MCF 10A (cell line): ENCODE measurements at regions not wholly inside any gene's neighbourhood (a gene's known extent, or its start where the extent isn't known, plus 50 kb on each side); places are given as distances from the start of the nearest gene placed in this dataset.

Experiments used
- BruUV-seq: library from RNA; stranded (reverse); fragments of 400-500 nt; replicated peaks from 2 replicates; lab custom pipeline; 2021; lab: Mats Ljungman, UMichigan
- CTCF ChIA-PET: fragments of 300-600 bp; sonication (Branson Sonifier 250); formaldehyde crosslinking; extraction: SDS; loops from one replicate; lab custom pipeline; 2021; ENCODE audit warnings: antibody characterized with exemption, inconsistent platforms; lab: Yijun Ruan, JAX
- POLR2A ChIA-PET: fragments of 300-600, 350-650 bp; sonication (Branson Sonifier 250); formaldehyde crosslinking; extraction: SDS; loops from one replicate; lab custom pipeline; 2020; ENCODE audit warnings: antibody characterized with exemption, inconsistent platforms; lab: Yijun Ruan, JAX
- DNase-seq: peaks from one replicate; pipeline ENCODE4 v3.0.0-alpha.2; 2018; ENCODE audit not compliant: unreplicated experiment
- H3K27ac Mint-ChIP-seq: one replicate; pipeline ENCODE4 v1.8.0; 2022; ENCODE audit warnings: mild to moderate bottlenecking, low read depth, mixed read lengths; ENCODE audit not compliant: unreplicated experiment
- H3K27me3 Mint-ChIP-seq: one replicate; pipeline ENCODE4 v1.8.0; 2022; ENCODE audit warnings: mixed read lengths; ENCODE audit not compliant: insufficient read depth, unreplicated experiment
- H3K36me3 Mint-ChIP-seq: one replicate; pipeline ENCODE4 v1.8.0; 2022; ENCODE audit warnings: mild to moderate bottlenecking, moderate library complexity, mixed read lengths; ENCODE audit not compliant: insufficient read depth, unreplicated experiment
- H3K4me1 Mint-ChIP-seq: one replicate; pipeline ENCODE4 v1.8.0; 2022; ENCODE audit warnings: mixed read lengths; ENCODE audit not compliant: insufficient read depth, unreplicated experiment
- H3K4me3 Mint-ChIP-seq: one replicate; pipeline ENCODE4 v1.8.0; 2022; ENCODE audit warnings: mild to moderate bottlenecking, moderate library complexity, mixed read lengths; ENCODE audit not compliant: unreplicated experiment
- H3K9me3 Mint-ChIP-seq: one replicate; pipeline ENCODE4 v1.8.0; 2022; ENCODE audit warnings: mixed read lengths; ENCODE audit not compliant: unreplicated experiment
- CTCF ChIP-seq: fragments of 200-600 bp; IDR thresholded peaks from one replicate; pipeline ENCODE4 v1.8.0; 2022; ENCODE audit warnings: antibody characterized with exemption, mild to moderate bottlenecking; ENCODE audit not compliant: unreplicated experiment
- intact Hi-C: fragments of 100-400 bp; cut with micrococcal nuclease; formaldehyde crosslinking; loops from 2 replicates; pipeline ENCODE4 v1.14.1; 2022

GRCh38 chr14:39988939-39989338, 556.7 kb upstream of the FBXO33 start:
- intact Hi-C loops, result loop anchor here (1.0 to 10.0 kb wide), 5 partner anchors 291 to 1596 kb away; no protein-coding TSS in a partner anchor
- BruUV-seq, result no TSS peak
- peak; percentile 50 for DNase-seq
- Mint-ChIP-seq H3K27ac (no peak overlapping the region), H3K4me1 (no peaks in the 10 kb centered on the region), H3K9me3 (no peaks in the 10 kb centered on the region), H3K27me3 (no peaks in the 10 kb centered on the region), H3K36me3 (no peaks in the 10 kb centered on the region), H3K4me3 (no peak overlapping the region)
- CTCF ChIA-PET, result interaction anchor here (0.5 to 1.6 kb wide), 5 partner anchors 61 to 1612 kb away, joined by 3 to 10 read pairs (median 4); no protein-coding TSS in a partner anchor
- POLR2A ChIA-PET, result no interaction called here
- TF ChIP-seq CTCF, result peak; percentile 54

- no peak for DNase-seq
- TF ChIP-seq CTCF, result no peak
- H3K36me3 Mint-ChIP-seq, result no peaks in the 10 kb centered on the region
- H3K27ac Mint-ChIP-seq, result no peak overlapping the region
- H3K4me3 Mint-ChIP-seq, result no peak overlapping the region
- peaks cover 36% of the 10 kb centered on the region for H3K27me3 Mint-ChIP-seq
- H3K4me1 Mint-ChIP-seq, result no peaks in the 10 kb centered on the region
- BruUV-seq, result no TSS peak
- intact Hi-C loops, result loop anchor here (10.0 kb wide), 2 partner anchors 430 to 1600 kb away; no protein-coding TSS in a partner anchor
- ChIA-PET POLR2A (no interaction called here), CTCF (no interaction called here)
- no peaks in the 10 kb centered on the region for H3K9me3 Mint-ChIP-seq
Measured at GRCh38 chr14:39984323-39984722, 552.1 kb upstream of the FBXO33 start.

DNA sequence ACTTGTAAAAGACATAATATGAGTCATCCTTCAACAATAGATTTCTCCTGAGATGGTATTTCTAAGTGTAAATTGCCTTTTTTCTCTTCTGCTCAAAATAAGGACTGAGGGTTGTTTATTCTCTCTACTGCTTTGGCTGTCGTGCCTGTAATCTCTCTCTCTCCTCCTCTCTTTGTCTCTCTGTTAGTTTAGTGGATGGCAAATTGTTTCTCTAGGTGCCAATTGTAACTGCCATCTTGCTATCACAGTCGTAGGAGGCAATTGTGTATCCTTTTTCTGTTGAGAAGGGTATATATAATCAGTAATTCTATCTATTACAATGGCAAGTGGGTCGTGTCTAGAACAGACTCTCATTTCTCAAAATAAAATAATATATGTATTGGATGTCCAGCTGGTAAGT, 545.0 kb upstream of the FBXO33 start:
- H3K27me3 Mint-ChIP-seq, result peaks cover 29% of the 10 kb centered on the region
- TF ChIP-seq CTCF, result no peak
- H3K27ac Mint-ChIP-seq, result no peak overlapping the region
- ChIA-PET POLR2A (no interaction called here), CTCF (interaction anchor here (0.6 kb wide), 1 partner anchor 1792 kb away, joined by 3 read pairs; no protein-coding TSS in a partner anchor)
- H3K4me1 Mint-ChIP-seq, result no peaks in the 10 kb centered on the region
- no TSS peak for BruUV-seq
- no peaks in the 10 kb centered on the region for H3K36me3 Mint-ChIP-seq
- no peak for DNase-seq
- intact Hi-C loops, result no loop called here
- H3K4me3 Mint-ChIP-seq, result no peak overlapping the region
- H3K9me3 Mint-ChIP-seq, result no peaks in the 10 kb centered on the region

- no peak for TF ChIP-seq CTCF
- POLR2A ChIA-PET, result no interaction called here
- H3K4me3 Mint-ChIP-seq, result no peak overlapping the region
- CTCF ChIA-PET, result no interaction called here
- H3K36me3 Mint-ChIP-seq, result no peaks in the 10 kb centered on the region
- H3K27ac Mint-ChIP-seq, result no peak overlapping the region
- H3K9me3 Mint-ChIP-seq, result no peaks in the 10 kb centered on the region
- H3K4me1 Mint-ChIP-seq, result no peaks in the 10 kb centered on the region
- no TSS peak for BruUV-seq
- intact Hi-C loops, result no loop called here
- H3K27me3 Mint-ChIP-seq, result no peaks in the 10 kb centered on the region
- DNase-seq, result no peak
Measured at GRCh38 chr14:39974036-39974435, 541.8 kb upstream of the FBXO33 start.
